Osteocyte (in vitro differentiated cells): ENCODE measurements at regions not wholly inside any gene's neighbourhood (a gene's known extent, or its start where the extent isn't known, plus 50 kb on each side); places are given as distances from the start of the nearest gene placed in this dataset.

Experiments
- DNase-seq: peaks from one replicate; pipeline ENCODE4 v3.0.0; 2021; ENCODE audit warnings: mixed read lengths; ENCODE audit not compliant: unreplicated experiment; ENCODE audit errors: extremely low spot score
- H3K27ac Mint-ChIP-seq: one replicate; pipeline ENCODE4 v1.8.0; 2021; ENCODE audit warnings: mild to moderate bottlenecking, mixed read lengths; ENCODE audit not compliant: unreplicated experiment
- H3K27me3 Mint-ChIP-seq: one replicate; pipeline ENCODE4 v1.8.0; 2021; ENCODE audit warnings: mixed read lengths; ENCODE audit not compliant: unreplicated experiment
- H3K36me3 Mint-ChIP-seq: one replicate; pipeline ENCODE4 v1.8.0; 2021; ENCODE audit warnings: mixed read lengths; ENCODE audit not compliant: unreplicated experiment
- H3K4me1 Mint-ChIP-seq: one replicate; pipeline ENCODE4 v1.8.0; 2021; ENCODE audit warnings: mixed read lengths; ENCODE audit not compliant: unreplicated experiment
- H3K4me3 Mint-ChIP-seq: one replicate; pipeline ENCODE4 v1.8.0; 2021; ENCODE audit warnings: mild to moderate bottlenecking, moderate library complexity, mixed read lengths; ENCODE audit not compliant: unreplicated experiment
- H3K9me3 Mint-ChIP-seq: one replicate; pipeline ENCODE4 v1.8.0; 2021; ENCODE audit warnings: mixed read lengths; ENCODE audit not compliant: unreplicated experiment
- TF ChIP-seq, protein P1 (sequence below): fragments of 200-600 bp; sonication (generic); IDR thresholded peaks from 2 replicates; pipeline ENCODE4 v1.5.0; 2021; ENCODE audit warnings: antibody characterized with exemption, mild to moderate bottlenecking, moderate library complexity

DNA sequence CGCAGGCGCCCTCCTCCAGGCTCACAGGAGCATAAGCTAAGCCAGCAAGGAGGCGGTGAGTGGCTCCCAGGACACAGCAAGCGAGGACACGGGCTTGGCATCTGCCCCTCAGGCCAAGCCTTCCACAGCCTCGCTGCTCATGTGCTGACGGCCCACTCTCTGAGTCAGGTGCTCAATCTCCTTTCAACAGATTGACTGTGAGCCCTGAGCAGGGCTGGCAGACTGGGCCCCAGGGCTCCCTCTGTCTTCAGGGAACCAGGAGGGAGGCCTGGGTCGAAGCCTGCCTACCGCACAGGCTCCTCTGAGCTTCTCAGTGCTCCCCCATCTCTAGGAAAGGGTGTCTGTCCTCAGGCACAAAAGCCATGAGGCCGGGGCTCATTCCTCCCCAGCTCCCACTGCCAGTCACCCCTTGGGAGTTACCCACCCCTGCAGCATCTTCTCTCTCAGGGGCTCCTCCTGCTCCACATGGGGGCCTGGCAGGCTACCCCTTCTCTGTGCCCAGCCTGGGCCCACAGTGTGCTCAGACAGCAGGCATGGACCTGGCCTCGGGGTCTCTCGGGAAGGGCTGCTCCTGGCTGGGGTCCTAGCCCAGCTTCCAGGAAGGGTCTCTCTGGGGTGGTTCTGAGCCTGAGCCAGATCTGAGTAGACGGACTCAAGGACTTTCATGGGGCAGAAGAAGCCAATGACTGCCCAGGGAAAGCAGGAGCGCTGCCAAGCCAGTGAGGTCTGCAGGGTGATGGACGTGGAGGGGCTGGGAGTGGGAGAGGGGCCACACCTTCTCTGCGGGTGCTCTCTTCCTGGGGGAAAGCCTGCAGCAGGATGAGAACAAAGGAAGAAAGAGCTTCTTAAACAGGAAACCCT lies 138.0 kb upstream of the GPC1 start:
- H3K4me1 Mint-ChIP-seq = peaks cover 33% of the 10 kb centered on the region
- H3K36me3 Mint-ChIP-seq = no peaks in the 10 kb centered on the region
- H3K27me3 Mint-ChIP-seq = no peaks in the 10 kb centered on the region
- peak; percentile 75 for DNase-seq
- TF ChIP-seq, protein P1, sequence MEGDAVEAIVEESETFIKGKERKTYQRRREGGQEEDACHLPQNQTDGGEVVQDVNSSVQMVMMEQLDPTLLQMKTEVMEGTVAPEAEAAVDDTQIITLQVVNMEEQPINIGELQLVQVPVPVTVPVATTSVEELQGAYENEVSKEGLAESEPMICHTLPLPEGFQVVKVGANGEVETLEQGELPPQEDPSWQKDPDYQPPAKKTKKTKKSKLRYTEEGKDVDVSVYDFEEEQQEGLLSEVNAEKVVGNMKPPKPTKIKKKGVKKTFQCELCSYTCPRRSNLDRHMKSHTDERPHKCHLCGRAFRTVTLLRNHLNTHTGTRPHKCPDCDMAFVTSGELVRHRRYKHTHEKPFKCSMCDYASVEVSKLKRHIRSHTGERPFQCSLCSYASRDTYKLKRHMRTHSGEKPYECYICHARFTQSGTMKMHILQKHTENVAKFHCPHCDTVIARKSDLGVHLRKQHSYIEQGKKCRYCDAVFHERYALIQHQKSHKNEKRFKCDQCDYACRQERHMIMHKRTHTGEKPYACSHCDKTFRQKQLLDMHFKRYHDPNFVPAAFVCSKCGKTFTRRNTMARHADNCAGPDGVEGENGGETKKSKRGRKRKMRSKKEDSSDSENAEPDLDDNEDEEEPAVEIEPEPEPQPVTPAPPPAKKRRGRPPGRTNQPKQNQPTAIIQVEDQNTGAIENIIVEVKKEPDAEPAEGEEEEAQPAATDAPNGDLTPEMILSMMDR = no peak
- H3K4me3 Mint-ChIP-seq = no peak overlapping the region
- H3K27ac Mint-ChIP-seq = no peak overlapping the region
- H3K9me3 Mint-ChIP-seq = no peaks in the 10 kb centered on the region

DNA sequence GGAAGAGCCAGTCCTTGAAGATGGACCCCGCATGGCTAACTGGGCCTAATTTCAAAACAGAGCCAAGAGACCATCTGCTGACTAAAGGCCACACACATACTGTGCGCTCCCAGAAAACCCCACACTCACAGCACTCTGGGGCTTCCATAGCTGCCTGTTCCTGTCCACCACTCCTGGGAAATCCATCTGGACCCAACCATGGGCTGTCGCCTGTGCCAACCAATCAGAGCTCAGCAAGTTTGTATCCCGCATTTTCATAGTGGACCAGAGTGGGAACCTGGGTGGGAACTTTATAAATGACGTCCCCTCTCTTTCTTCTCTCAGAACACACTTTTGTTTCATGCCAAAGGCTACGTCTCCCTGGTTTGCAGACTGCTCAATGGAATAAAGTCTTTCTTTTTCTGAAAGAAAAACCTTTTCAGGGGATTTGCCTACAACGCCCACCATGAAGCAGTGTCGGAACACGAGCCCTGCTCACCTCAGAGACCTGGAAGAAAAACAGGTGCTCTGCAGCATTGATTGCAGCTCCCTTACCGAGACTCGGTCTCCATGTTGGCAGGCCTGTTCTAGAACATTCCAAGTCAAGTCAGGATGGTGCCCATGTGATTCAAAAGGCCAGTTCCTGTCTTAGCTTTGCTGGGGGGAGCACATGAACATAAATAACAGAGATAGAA lies 137.2 kb upstream of the GPC1 start:
- no peaks in the 10 kb centered on the region for H3K9me3 Mint-ChIP-seq
- no peak overlapping the region for H3K4me3 Mint-ChIP-seq
- no peak overlapping the region for H3K27ac Mint-ChIP-seq
- peaks cover 33% of the 10 kb centered on the region for H3K4me1 Mint-ChIP-seq
- TF ChIP-seq, protein P1 = no peak
- DNase-seq = peak; percentile 40
- no peaks in the 10 kb centered on the region for H3K27me3 Mint-ChIP-seq
- no peaks in the 10 kb centered on the region for H3K36me3 Mint-ChIP-seq

DNA sequence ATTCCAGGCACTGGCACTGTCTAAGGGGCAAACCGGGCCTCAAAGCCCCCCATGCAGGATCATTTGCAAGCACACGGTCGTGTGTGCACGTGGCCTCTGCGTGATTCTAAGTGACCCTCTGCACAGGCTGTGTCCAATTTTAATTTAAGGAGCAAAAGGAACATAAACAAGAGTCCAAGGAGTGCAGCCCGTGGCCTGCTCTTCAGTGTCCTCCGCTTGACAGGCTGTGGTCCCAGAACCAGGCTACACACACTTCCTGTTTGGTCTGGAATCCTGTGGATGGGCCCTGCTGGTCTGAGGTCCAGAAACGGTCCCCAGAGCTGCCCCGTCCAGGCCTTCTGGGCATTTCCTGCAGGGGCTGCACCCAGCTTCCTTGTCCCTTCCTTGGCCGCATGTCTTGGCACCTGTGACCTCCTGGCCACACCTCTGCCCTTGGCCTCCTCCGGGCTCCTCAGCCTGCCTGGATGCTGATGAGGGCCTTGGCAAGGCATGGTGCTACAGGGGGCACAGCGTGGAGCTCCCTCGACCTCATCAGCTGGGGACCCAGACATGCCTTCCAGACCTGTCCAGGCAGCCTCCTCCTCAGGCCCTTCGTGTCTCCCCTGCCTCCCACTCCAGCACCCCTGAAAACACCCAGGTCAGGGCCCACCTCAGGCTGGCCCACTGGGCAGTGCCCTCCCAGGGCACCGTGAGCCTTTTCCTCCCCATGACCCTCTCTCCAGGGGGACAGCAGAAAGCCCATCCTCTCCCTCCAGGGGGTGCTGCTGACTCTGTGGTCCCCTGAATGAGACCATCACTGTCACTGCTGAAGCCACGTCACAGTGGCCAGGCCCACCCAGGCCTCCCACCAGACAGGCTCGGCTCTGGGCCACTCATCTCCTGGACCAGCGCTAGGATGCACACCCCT lies 136.4 kb upstream of the GPC1 start:
- TF ChIP-seq, protein P1 = no peak
- H3K36me3 Mint-ChIP-seq = no peaks in the 10 kb centered on the region
- no peak overlapping the region for H3K4me3 Mint-ChIP-seq

DNA sequence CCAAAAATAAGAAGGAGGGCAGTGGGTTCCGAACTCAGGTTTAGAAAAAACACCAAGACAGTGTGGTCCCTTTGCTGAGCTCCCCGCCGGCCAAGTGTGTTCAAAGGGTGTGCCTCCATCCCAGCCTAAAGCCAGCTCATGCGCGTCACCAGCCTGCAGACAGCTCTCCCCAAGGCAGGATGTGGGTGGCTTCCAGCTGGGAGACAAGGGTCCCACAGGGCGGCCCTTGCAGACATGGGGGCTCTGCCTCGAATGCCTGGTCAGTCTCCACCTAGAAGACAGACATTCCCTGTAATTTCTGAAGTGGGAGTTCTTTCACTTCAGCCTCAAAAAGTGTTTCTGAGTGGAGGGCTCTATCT lies 135.8 kb upstream of the GPC1 start:
- H3K27me3 Mint-ChIP-seq = no peaks in the 10 kb centered on the region
- H3K4me3 Mint-ChIP-seq = no peak overlapping the region
- no peaks in the 10 kb centered on the region for H3K9me3 Mint-ChIP-seq
- H3K36me3 Mint-ChIP-seq = no peaks in the 10 kb centered on the region
- TF ChIP-seq, protein P1 = no peak
- peak; percentile 68 for DNase-seq
- H3K4me1 Mint-ChIP-seq = peaks cover 33% of the 10 kb centered on the region
- H3K27ac Mint-ChIP-seq = no peak overlapping the region

More for the DNA sequence above, 136.4 kb upstream of the GPC1 start:
- no peaks in the 10 kb centered on the region for H3K27me3 Mint-ChIP-seq
- H3K9me3 Mint-ChIP-seq = no peaks in the 10 kb centered on the region
- peaks cover 33% of the 10 kb centered on the region for H3K4me1 Mint-ChIP-seq
- H3K27ac Mint-ChIP-seq = no peak overlapping the region
- DNase-seq = peak; percentile 73
